K562 (cell line): ENCODE measurements at regions not wholly inside any gene's neighbourhood (a gene's known extent, or its start where the extent isn't known, plus 50 kb on each side); places are given as distances from the start of the nearest gene placed in this dataset.

Source experiments
- ATAC-seq: fragments of 200-7000 bp; cut with Tn5 transposase; 3 replicates; pipeline ENCODE4 v1.9.1; 2020; ENCODE audit warnings: moderate library complexity
- BruUV-seq: library from RNA; stranded (reverse); fragments of 400-500 nt; replicated peaks from 2 replicates; lab custom pipeline; 2021; lab: Mats Ljungman, UMichigan
- CTCF ChIA-PET: fragments of 300-600 bp; formaldehyde crosslinking; extraction: SDS; loops from one replicate; lab custom pipeline; 2021; ENCODE audit warnings: low intra/inter-chr PET ratio; lab: Yijun Ruan, JAX
- POLR2A ChIA-PET: fragments of 300-600, 350-650 bp; sonication (Branson Sonifier 250); formaldehyde crosslinking; extraction: SDS; loops from one replicate; lab custom pipeline; 2021; ENCODE audit warnings: antibody characterized with exemption, inconsistent platforms; lab: Yijun Ruan, JAX
- DNase-seq, 4 experiments: peaks; one replicate each; pipeline versions ENCODE4 v3.0.0 to v3.0.0-alpha.2; 2011 to 2018; ENCODE audit warnings: low spot score in 3 of 4, mixed read lengths in 3 of 4; ENCODE audit errors: extremely low read depth in 1 of 4
- FAIRE-seq: peaks from 2 replicates; lab custom pipeline; 2011; peaks lifted over from hg19 to GRCh38; lab: Jason Lieb, UNC
- H2AFZ ChIP-seq: 2 replicates; pipeline ENCODE4 v1.6.0; 2011; ENCODE audit warnings: low read depth, low read length, control low read depth, inconsistent platforms
- H3K27ac ChIP-seq: fragments of 200-600 bp; 3 replicates; pipeline ENCODE4 v1.8.0; 2011; ENCODE audit warnings: low read depth, mild to moderate bottlenecking, control low read depth, inconsistent platforms, low read length, moderate library complexity, mixed read lengths; ENCODE audit errors: extremely low read depth
- H3K27me3 ChIP-seq, 2 experiments: fragments of 300-600 bp in 1 of 2; 2 replicates in 1 of 2; 3 replicates in 1 of 2; pipeline versions ENCODE4 v1.6.0 to v1.8.0; 2011; ENCODE audit warnings: inconsistent platforms in 2 of 2, low read length in 2 of 2, mild to moderate bottlenecking in 1 of 2, mixed read lengths in 1 of 2, moderate library complexity in 1 of 2; ENCODE audit not compliant: control insufficient read depth in 2 of 2, insufficient read depth in 2 of 2
- H3K36me3 ChIP-seq: fragments of 300-600 bp; 3 replicates; pipeline ENCODE4 v1.8.0; 2011; ENCODE audit warnings: mild to moderate bottlenecking, low read length, inconsistent platforms; ENCODE audit not compliant: control insufficient read depth, insufficient read depth
- H3K4me1 ChIP-seq, 2 experiments: fragments of 200-600 bp in 1 of 2; replicated peaks in 1 of 2; 2 replicates in 1 of 2; 3 replicates in 1 of 2; pipeline versions ENCODE4 v1.5.1 to v1.8.0; 2011; ENCODE audit warnings: inconsistent platforms in 2 of 2, low read length in 2 of 2, mild to moderate bottlenecking in 1 of 2, mixed read lengths in 1 of 2, moderate library complexity in 1 of 2; ENCODE audit not compliant: control insufficient read depth in 2 of 2, insufficient read depth in 2 of 2
- H3K4me2 ChIP-seq: 2 replicates; pipeline ENCODE4 v1.6.1; 2011; ENCODE audit warnings: low read length, control low read depth, inconsistent platforms, mixed read lengths; ENCODE audit not compliant: insufficient read depth
- H3K4me3 ChIP-seq: fragments of 200-600 bp; sonication (generic), shearing (Covaris generic); 2 replicates; pipeline ENCODE4 v1.5.1; 2016; ENCODE audit warnings: control low read depth, inconsistent platforms
- H3K79me2 ChIP-seq: fragments of 200-600 bp; 3 replicates; pipeline ENCODE4 v1.8.0; 2011; ENCODE audit warnings: low read length, inconsistent platforms; ENCODE audit not compliant: control insufficient read depth, insufficient read depth
- H3K9ac ChIP-seq, 2 experiments: 2 replicates each; pipeline versions ENCODE4 v1.6.0 to v1.6.1; 2011; ENCODE audit warnings: low read depth in 2 of 2, low read length in 2 of 2, control low read depth in 1 of 2, inconsistent platforms in 1 of 2, mild to moderate bottlenecking in 1 of 2, mixed read lengths in 1 of 2; ENCODE audit not compliant: insufficient read depth in 1 of 2
- H3K9me1 ChIP-seq: one replicate; pipeline ENCODE4 v1.6.0; 2011; ENCODE audit warnings: inconsistent platforms, mild to moderate bottlenecking, low read length, moderate library complexity; ENCODE audit not compliant: control insufficient read depth, insufficient read depth
- H3K9me3 ChIP-seq: replicated peaks from 2 replicates; pipeline ENCODE4 v1.5.1; 2011; ENCODE audit warnings: low read depth, low read length, inconsistent platforms; ENCODE audit not compliant: control insufficient read depth, insufficient read depth
- H4K20me1 ChIP-seq: replicated peaks from 2 replicates; pipeline ENCODE4 v1.6.1; 2011; ENCODE audit warnings: low read length, inconsistent platforms, mixed read lengths; ENCODE audit not compliant: control insufficient read depth, insufficient read depth
- BRD4 ChIP-seq: fragments of 200-600 bp; sonication (generic); IDR thresholded peaks from 2 replicates; pipeline ENCODE4 v1.6.1; 2017; ENCODE audit warnings: inconsistent platforms
- CEBPG ChIP-seq, 3 experiments: fragments of 200-800 bp in 1 of 3; sonication (Bioruptor generic) in 1 of 3; sonication (generic) in 1 of 3; formaldehyde crosslinking in 1 of 3; IDR thresholded peaks in 2 of 3; conservative IDR thresholded peaks in 1 of 3; 2 replicates each; pipeline versions ENCODE4 v1.6.1 to v1.8.0; 2016 to 2022; ENCODE audit warnings: missing compliant biosample characterization in 2 of 3, missing genetic modification characterization in 2 of 3, mild to moderate bottlenecking in 1 of 3, missing genetic modification reagents in 1 of 3
- CREB3L1 ChIP-seq: fragments of 450-650 bp; IDR thresholded peaks from 2 replicates; pipeline ENCODE4 v1.6.1; 2014; ENCODE audit warnings: low read depth, mild to moderate bottlenecking, moderate library complexity, borderline replicate concordance
- DIDO1 ChIP-seq: fragments of 450-650 bp; IDR thresholded peaks from 2 replicates; pipeline ENCODE4 v1.6.1; 2016; ENCODE audit warnings: low read depth, missing biosample characterization, missing genetic modification characterization
- ELF4 ChIP-seq: fragments of 450-650 bp; formaldehyde crosslinking; IDR thresholded peaks from 2 replicates; pipeline ENCODE4 v1.4.0; 2022; ENCODE audit warnings: missing genetic modification characterization
- HEY1 ChIP-seq: fragments of 250-450 bp; sonication (Bioruptor Pico); IDR thresholded peaks from 2 replicates; pipeline ENCODE4 v1.5.0; 2020; ENCODE audit warnings: mild to moderate bottlenecking, moderate library complexity, borderline replicate concordance
- IRF1 ChIP-seq: sonication (generic); formaldehyde crosslinking; IDR thresholded peaks from 2 replicates; pipeline ENCODE4 v1.8.0; 2022; ENCODE audit warnings: missing genetic modification reagents, mild to moderate bottlenecking, borderline replicate concordance
- NCOR1 ChIP-seq: fragments of 450-650 bp; IDR thresholded peaks from 2 replicates; pipeline ENCODE4 v1.6.1; 2016; ENCODE audit warnings: mild to moderate bottlenecking, moderate library complexity
- RNF2 ChIP-seq: sonication (generic); IDR thresholded peaks from 2 replicates; pipeline ENCODE4 v1.6.1; 2016
- RNF219 ChIP-seq: fragments of 250-450 bp; sonication (Bioruptor Pico); IDR thresholded peaks from 2 replicates; pipeline ENCODE4 v1.5.0; 2022; ENCODE audit warnings: mild to moderate bottlenecking
- SMAD4 ChIP-seq: fragments of 250-450 bp; sonication (Bioruptor Pico); conservative IDR thresholded peaks from 2 replicates; pipeline ENCODE4 v1.8.0; 2021; ENCODE audit warnings: inconsistent platforms, mild to moderate bottlenecking, moderate library complexity
- SNAPC5 ChIP-seq: fragments of 250-450 bp; sonication (Bioruptor Pico); IDR thresholded peaks from 2 replicates; pipeline ENCODE4 v1.8.0; 2021; ENCODE audit warnings: moderate library complexity, mild to moderate bottlenecking, inconsistent platforms
- STAT6 ChIP-seq: sonication (generic); formaldehyde crosslinking; IDR thresholded peaks from 2 replicates; pipeline ENCODE4 v1.8.1; 2023; ENCODE audit warnings: mild to moderate bottlenecking, missing genetic modification reagents
- ZNF431 ChIP-seq: sonication (generic); formaldehyde crosslinking; IDR thresholded peaks from 2 replicates; pipeline ENCODE4 v1.8.0; 2022; ENCODE audit warnings: mild to moderate bottlenecking, missing genetic modification reagents
- whole genome bisulfite sequencing: fragments of 100-300 bp; shearing (Covaris generic); methylation state at CpG from one replicate; pipeline ENCODE4 v1.1.6; 2016; ENCODE audit warnings: low coverage, mixed read lengths; ENCODE audit not compliant: insufficient coverage; ENCODE audit errors: missing lambda C conversion rate; 5-methylcytosine and 5-hydroxymethylcytosine counted together
- in situ Hi-C: fragments of 300-500 bp; cut with MboI; formaldehyde crosslinking; loops from 4 replicates; pipeline ENCODE4 v1.15.0; 2018; ENCODE audit warnings: inconsistent platforms, mixed read lengths
- intact Hi-C: fragments of 100-400 bp; cut with micrococcal nuclease; formaldehyde crosslinking; loops from 2 replicates; pipeline ENCODE4 v1.14.2; 2022

GRCh38 chr2:43074592-43075053 is 151.8 kb downstream of the ZFP36L2 start (continued):
- TF ChIP-seq RNF219 (CRISPR knock-in tag), result no peak
- no peak for TF ChIP-seq SMAD4 (CRISPR knock-in tag)
- no peak for TF ChIP-seq RNF2
- TF ChIP-seq CEBPG (CRISPR knock-in tag; IDR thresholded peaks at IDR 0.05), result no peak
- no peak for TF ChIP-seq CEBPG (tag; conservative IDR thresholded peaks at IDR 0.05 in 1 of 2, IDR thresholded peaks at IDR 0.05 in 1 of 2)
- TF ChIP-seq SNAPC5, result no peak
- no peak for TF ChIP-seq NCOR1
- TF ChIP-seq ELF4 (CRISPR knock-in tag), result no peak

- peak overlapping the region; percentile 37 to 88; a peak in 2 of 4 replicates for H3K9ac ChIP-seq
- no peaks in the 10 kb centered on the region for H3K9me3 ChIP-seq
- no peaks in the 10 kb centered on the region for H3K36me3 ChIP-seq
- H2AFZ ChIP-seq, result peak overlapping the region; percentile 90
- FAIRE-seq (peak; percentile 29), ATAC-seq (no peak), DNase-seq (no peak)
- no TSS peak for BruUV-seq
- peak overlapping the region; percentile 68; the same call in 2 of the 3 replicates for H3K27ac ChIP-seq
- 57% methylated on average over 2 of the region's 2 CpGs for WGBS
- no peak overlapping the region for H3K4me3 ChIP-seq
- no peaks in the 10 kb centered on the region for H3K9me1 ChIP-seq
- no peaks in the 10 kb centered on the region for H3K79me2 ChIP-seq
- intact Hi-C loops (no loop called here), in situ Hi-C loops (no loop called here)
- ChIA-PET POLR2A (interaction anchor here (1.0 to 2.1 kb wide), 3 partner anchors 9 to 48 kb away, joined by 3 to 21 read pairs (median 3); no protein-coding TSS in a partner anchor), CTCF (no interaction called here)
- peaks cover 19 to 25% of the 10 kb centered on the region in 2 experiments for H3K4me1 ChIP-seq
- peak overlapping the region; percentile 61; the same call in 1 of the 2 replicates for H3K4me2 ChIP-seq
- no peaks in the 10 kb centered on the region for H3K27me3 ChIP-seq
- no peaks in the 10 kb centered on the region for H4K20me1 ChIP-seq
- TF ChIP-seq HEY1 (no peak), ZNF431 (CRISPR knock-in tag) (no peak), IRF1 (CRISPR knock-in tag) (no peak), BRD4 (no peak), CREB3L1 (no peak), DIDO1 (tag) (no peak), STAT6 (CRISPR knock-in tag) (no peak)
These were observed 152.4 kb downstream of the ZFP36L2 start for GRCh38 chr2:43074052-43074451.
